GM23338 (cell line): ENCODE measurements at regions not wholly inside any gene's neighbourhood (a gene's known extent, or its start where the extent isn't known, plus 50 kb on each side); places are given as distances from the start of the nearest gene placed in this dataset.

ENCODE experiments used
- ATAC-seq: fragments of 200-7000 bp; cut with Tn5 transposase; 3 replicates; pipeline ENCODE4 v1.9.1; 2020
- DNase-seq: peaks from one replicate; pipeline ENCODE4 v3.0.0-alpha.2; 2015; ENCODE audit warnings: low spot score
- H2AFZ ChIP-seq: fragments of 200-600 bp; sonication (generic); 2 replicates; pipeline ENCODE4 v1.8.0; 2016; ENCODE audit warnings: antibody characterized with exemption, mild to moderate bottlenecking, moderate library complexity
- H3F3A ChIP-seq: fragments of 200-600 bp; sonication (generic); replicated peaks from 2 replicates; pipeline ENCODE4 v1.8.0; 2017; ENCODE audit warnings: antibody characterized with exemption, mixed run types, low read depth
- H3K27ac ChIP-seq: fragments of 200-600 bp; sonication (generic); 2 replicates; pipeline ENCODE4 v1.6.1; 2016; ENCODE audit warnings: low read depth
- H3K27me3 ChIP-seq: fragments of 200-600 bp; sonication (generic); 2 replicates; pipeline ENCODE4 v1.8.0; 2016; ENCODE audit warnings: mild to moderate bottlenecking, mixed run types, moderate library complexity; ENCODE audit not compliant: insufficient read depth
- H3K36me3 ChIP-seq: fragments of 200-600 bp; sonication (generic); 2 replicates; pipeline ENCODE4 v1.8.0; 2016; ENCODE audit warnings: mild to moderate bottlenecking; ENCODE audit not compliant: insufficient read depth
- H3K4me1 ChIP-seq: fragments of 200-600 bp; sonication (generic); 2 replicates; pipeline ENCODE4 v1.8.0; 2016; ENCODE audit warnings: mild to moderate bottlenecking, moderate library complexity; ENCODE audit not compliant: insufficient read depth
- H3K4me2 ChIP-seq: fragments of 200-600 bp; sonication (generic); 2 replicates; pipeline ENCODE4 v1.7.1; 2017; ENCODE audit warnings: mixed run types
- H3K4me3 ChIP-seq: fragments of 200-600 bp; sonication (generic); 2 replicates; pipeline ENCODE4 v1.6.1; 2016; ENCODE audit warnings: mixed run types
- H3K79me2 ChIP-seq: fragments of 200-600 bp; sonication (generic); replicated peaks from 2 replicates; pipeline ENCODE4 v1.8.0; 2017; ENCODE audit warnings: mild to moderate bottlenecking; ENCODE audit not compliant: insufficient read depth
- H3K9me2 ChIP-seq: fragments of 200-600 bp; sonication (generic); 2 replicates; pipeline ENCODE4 v1.8.0; 2017; ENCODE audit not compliant: insufficient read depth
- H4K20me1 ChIP-seq: fragments of 200-600 bp; sonication (generic); replicated peaks from 2 replicates; pipeline ENCODE4 v1.8.0; 2017; ENCODE audit warnings: mild to moderate bottlenecking; ENCODE audit not compliant: insufficient read depth
- H3K27ac Mint-ChIP-seq: 2 replicates; pipeline ENCODE4 v1.8.0; 2020; ENCODE audit warnings: inconsistent platforms, mild to moderate bottlenecking, moderate library complexity, mixed read lengths
- H3K27me3 Mint-ChIP-seq: 3 replicates; pipeline ENCODE4 v1.8.0; 2022; ENCODE audit warnings: low read depth, mild to moderate bottlenecking, moderate library complexity, mixed read lengths, inconsistent platforms; ENCODE audit not compliant: insufficient read depth, poor library complexity
- H3K36me3 Mint-ChIP-seq: 3 replicates; pipeline ENCODE4 v1.8.0; 2021; ENCODE audit warnings: low read depth, mild to moderate bottlenecking, inconsistent platforms, moderate library complexity, mixed read lengths
- H3K4me1 Mint-ChIP-seq: 3 replicates; pipeline ENCODE4 v1.8.0; 2020; ENCODE audit warnings: mild to moderate bottlenecking, inconsistent platforms, mixed read lengths
- H3K4me3 Mint-ChIP-seq: 3 replicates; pipeline ENCODE4 v1.8.0; 2021; ENCODE audit warnings: moderate library complexity, mild to moderate bottlenecking, inconsistent platforms, mixed read lengths
- H3K9me3 Mint-ChIP-seq: 3 replicates; pipeline ENCODE4 v1.8.0; 2020; ENCODE audit warnings: moderate library complexity, mild to moderate bottlenecking, inconsistent platforms, mixed read lengths
- CREB1 ChIP-seq: fragments of 250-450 bp; sonication (Bioruptor Pico); IDR thresholded peaks from 2 replicates; pipeline ENCODE4 v1.5.0; 2020; ENCODE audit warnings: low read depth, mild to moderate bottlenecking, moderate library complexity
- CTCF ChIP-seq, 2 experiments: fragments of 200-600 bp in 1 of 2; sonication (generic) in 1 of 2; conservative IDR thresholded peaks; 2 replicates each; pipeline versions ENCODE4 v1.5.1 to v1.6.1; 2016 to 2017; ENCODE audit warnings: antibody characterized with exemption in 2 of 2, low read depth in 2 of 2, mild to moderate bottlenecking in 2 of 2, moderate library complexity in 1 of 2
- EZH2phosphoT487 ChIP-seq: fragments of 200-600 bp; sonication (generic); IDR thresholded peaks from one replicate; pipeline ENCODE4 v1.8.1; 2018; ENCODE audit warnings: antibody characterized with exemption; ENCODE audit not compliant: unreplicated experiment
- NANOG ChIP-seq: IDR thresholded peaks from 2 replicates; pipeline ENCODE4 v1.6.1; 2016; ENCODE audit warnings: antibody characterized with exemption, borderline replicate concordance
- TF ChIP-seq, protein P1 (sequence below): fragments of 250-450 bp; sonication (Bioruptor Pico); IDR thresholded peaks from 2 replicates; pipeline ENCODE4 v1.5.0; 2020; ENCODE audit warnings: mild to moderate bottlenecking, moderate library complexity

DNA sequence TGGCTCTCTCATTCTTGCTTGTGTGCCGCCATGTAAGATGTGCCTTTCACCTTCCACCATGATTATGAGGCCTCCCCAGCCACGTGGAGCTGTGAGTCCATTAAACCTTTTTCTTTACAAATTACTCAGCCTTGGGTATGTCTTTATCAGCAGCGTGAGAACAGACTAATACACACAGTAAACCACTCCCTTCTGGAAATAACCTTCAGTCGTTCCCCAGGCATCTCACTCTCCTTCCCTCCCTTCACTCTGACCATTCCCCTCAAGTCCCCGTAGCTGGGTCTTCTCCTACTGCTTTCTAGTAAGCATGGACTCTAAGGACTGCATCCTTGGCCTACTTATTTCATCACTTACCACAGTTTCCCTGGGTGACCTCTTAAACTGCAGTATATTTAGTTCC, 493.9 kb downstream of the CCDC171 start (continued):
- TF ChIP-seq, protein P1, sequence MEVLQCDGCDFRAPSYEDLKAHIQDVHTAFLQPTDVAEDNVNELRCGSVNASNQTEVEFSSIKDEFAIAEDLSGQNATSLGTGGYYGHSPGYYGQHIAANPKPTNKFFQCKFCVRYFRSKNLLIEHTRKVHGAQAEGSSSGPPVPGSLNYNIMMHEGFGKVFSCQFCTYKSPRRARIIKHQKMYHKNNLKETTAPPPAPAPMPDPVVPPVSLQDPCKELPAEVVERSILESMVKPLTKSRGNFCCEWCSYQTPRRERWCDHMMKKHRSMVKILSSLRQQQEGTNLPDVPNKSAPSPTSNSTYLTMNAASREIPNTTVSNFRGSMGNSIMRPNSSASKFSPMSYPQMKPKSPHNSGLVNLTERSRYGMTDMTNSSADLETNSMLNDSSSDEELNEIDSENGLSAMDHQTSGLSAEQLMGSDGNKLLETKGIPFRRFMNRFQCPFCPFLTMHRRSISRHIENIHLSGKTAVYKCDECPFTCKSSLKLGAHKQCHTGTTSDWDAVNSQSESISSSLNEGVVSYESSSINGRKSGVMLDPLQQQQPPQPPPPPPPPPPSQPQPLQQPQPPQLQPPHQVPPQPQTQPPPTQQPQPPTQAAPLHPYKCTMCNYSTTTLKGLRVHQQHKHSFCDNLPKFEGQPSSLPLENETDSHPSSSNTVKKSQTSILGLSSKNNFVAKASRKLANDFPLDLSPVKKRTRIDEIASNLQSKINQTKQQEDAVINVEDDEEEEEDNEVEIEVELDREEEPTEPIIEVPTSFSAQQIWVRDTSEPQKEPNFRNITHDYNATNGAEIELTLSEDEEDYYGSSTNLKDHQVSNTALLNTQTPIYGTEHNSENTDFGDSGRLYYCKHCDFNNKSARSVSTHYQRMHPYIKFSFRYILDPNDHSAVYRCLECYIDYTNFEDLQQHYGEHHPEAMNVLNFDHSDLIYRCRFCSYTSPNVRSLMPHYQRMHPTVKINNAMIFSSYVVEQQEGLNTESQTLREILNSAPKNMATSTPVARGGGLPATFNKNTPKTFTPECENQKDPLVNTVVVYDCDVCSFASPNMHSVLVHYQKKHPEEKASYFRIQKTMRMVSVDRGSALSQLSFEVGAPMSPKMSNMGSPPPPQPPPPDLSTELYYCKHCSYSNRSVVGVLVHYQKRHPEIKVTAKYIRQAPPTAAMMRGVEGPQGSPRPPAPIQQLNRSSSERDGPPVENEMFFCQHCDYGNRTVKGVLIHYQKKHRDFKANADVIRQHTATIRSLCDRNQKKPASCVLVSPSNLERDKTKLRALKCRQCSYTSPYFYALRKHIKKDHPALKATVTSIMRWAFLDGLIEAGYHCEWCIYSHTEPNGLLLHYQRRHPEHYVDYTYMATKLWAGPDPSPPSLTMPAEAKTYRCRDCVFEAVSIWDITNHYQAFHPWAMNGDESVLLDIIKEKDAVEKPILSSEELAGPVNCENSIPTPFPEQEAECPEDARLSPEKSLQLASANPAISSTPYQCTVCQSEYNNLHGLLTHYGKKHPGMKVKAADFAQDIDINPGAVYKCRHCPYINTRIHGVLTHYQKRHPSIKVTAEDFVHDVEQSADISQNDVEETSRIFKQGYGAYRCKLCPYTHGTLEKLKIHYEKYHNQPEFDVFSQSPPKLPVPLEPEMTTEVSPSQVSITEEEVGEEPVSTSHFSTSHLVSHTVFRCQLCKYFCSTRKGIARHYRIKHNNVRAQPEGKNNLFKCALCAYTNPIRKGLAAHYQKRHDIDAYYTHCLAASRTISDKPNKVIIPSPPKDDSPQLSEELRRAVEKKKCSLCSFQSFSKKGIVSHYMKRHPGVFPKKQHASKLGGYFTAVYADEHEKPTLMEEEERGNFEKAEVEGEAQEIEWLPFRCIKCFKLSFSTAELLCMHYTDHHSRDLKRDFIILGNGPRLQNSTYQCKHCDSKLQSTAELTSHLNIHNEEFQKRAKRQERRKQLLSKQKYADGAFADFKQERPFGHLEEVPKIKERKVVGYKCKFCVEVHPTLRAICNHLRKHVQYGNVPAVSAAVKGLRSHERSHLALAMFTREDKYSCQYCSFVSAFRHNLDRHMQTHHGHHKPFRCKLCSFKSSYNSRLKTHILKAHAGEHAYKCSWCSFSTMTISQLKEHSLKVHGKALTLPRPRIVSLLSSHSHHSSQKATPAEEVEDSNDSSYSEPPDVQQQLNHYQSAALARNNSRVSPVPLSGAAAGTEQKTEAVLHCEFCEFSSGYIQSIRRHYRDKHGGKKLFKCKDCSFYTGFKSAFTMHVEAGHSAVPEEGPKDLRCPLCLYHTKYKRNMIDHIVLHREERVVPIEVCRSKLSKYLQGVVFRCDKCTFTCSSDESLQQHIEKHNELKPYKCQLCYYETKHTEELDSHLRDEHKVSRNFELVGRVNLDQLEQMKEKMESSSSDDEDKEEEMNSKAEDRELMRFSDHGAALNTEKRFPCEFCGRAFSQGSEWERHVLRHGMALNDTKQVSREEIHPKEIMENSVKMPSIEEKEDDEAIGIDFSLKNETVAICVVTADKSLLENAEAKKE (CRISPR knock-in tag) = no peak
- no peak for TF ChIP-seq CTCF (conservative IDR thresholded peaks at IDR 0.05; ENCODE audit: low read depth in 2 of 2)

- Histone ChIP-seq H3K9me2 (peaks cover 10% of the 10 kb centered on the region; the same call in 1 of the 2 replicates), H3K27me3 (no peaks in the 10 kb centered on the region), H3K79me2 (no peaks in the 10 kb centered on the region), H2AFZ (no peak overlapping the region), H3K4me2 (no peak overlapping the region), H3K4me1 (no peaks in the 10 kb centered on the region), H4K20me1 (no peaks in the 10 kb centered on the region), H3K36me3 (no peaks in the 10 kb centered on the region), H3K4me3 (no peak overlapping the region), H3K27ac (no peak overlapping the region), H3F3A (no peaks in the 10 kb centered on the region)
- DNase-seq (no peak), ATAC-seq (no peak)
- no peaks in the 10 kb centered on the region for H3K9me3 Mint-ChIP-seq
- H3K27ac Mint-ChIP-seq = no peak overlapping the region
- H3K4me1 Mint-ChIP-seq = no peaks in the 10 kb centered on the region
- TF ChIP-seq, protein P1 (CRISPR knock-in tag) = no peak
- TF ChIP-seq NANOG (no peak), EZH2phosphoT487 (no peak), CREB1 (CRISPR knock-in tag) (no peak), CTCF (conservative IDR thresholded peaks at IDR 0.05; ENCODE audit: low read depth in 2 of 2) (no peak)
- H3K27me3 Mint-ChIP-seq = peaks cover 7% of the 10 kb centered on the region
- no peaks in the 10 kb centered on the region for H3K36me3 Mint-ChIP-seq
- no peak overlapping the region for H3K4me3 Mint-ChIP-seq
These were observed 495.3 kb downstream of the CCDC171 start for GRCh38 chr9:16048129-16048528.
